NCI-H82 treated with DMSO at 0.1 percent for 48 hours (cell line): ENCODE measurements at regions not wholly inside any gene's neighbourhood (a gene's known extent, or its start where the extent isn't known, plus 50 kb on each side); places are given as distances from the start of the nearest gene placed in this dataset.

ENCODE experiments used
- DNase-seq: peaks from one replicate; lab custom pipeline; 2025; ENCODE audit not compliant: unreplicated experiment; lab: John Stamatoyannopoulos, UW

- DNase-seq = no peak
Measured at GRCh38 chr6:105771313-105771970, 314.7 kb upstream of the PRDM1 start.

GRCh38 chr6:105769987-105770386, 316.1 kb upstream of the PRDM1 start:
- no peak for DNase-seq

- no peak for DNase-seq
Measured at GRCh38 chr6:105769197-105769596, 316.9 kb upstream of the PRDM1 start.

GRCh38 chr6:105767541-105767940, 318.6 kb upstream of the PRDM1 start:
- DNase-seq = no peak

- no peak for DNase-seq
Measured at GRCh38 chr6:105765239-105765638, 320.9 kb upstream of the PRDM1 start.

- no peak for DNase-seq
Measured at GRCh38 chr6:105764315-105764714, 321.8 kb upstream of the PRDM1 start.

- no peak for DNase-seq
Measured at GRCh38 chr6:105763866-105764265, 322.3 kb upstream of the PRDM1 start.

- DNase-seq = no peak
Measured at GRCh38 chr6:105760746-105761145, 325.4 kb upstream of the PRDM1 start.

GRCh38 chr6:105759946-105760345, 326.2 kb upstream of the PRDM1 start:
- no peak for DNase-seq

GRCh38 chr6:105759015-105759414, 327.1 kb upstream of the PRDM1 start:
- no peak for DNase-seq

GRCh38 chr6:105757512-105758200, 328.5 kb upstream of the PRDM1 start:
- no peak for DNase-seq

- no peak for DNase-seq
Measured at GRCh38 chr6:105755885-105756284, 330.3 kb upstream of the PRDM1 start.

GRCh38 chr6:105753620-105754211, 332.4 kb upstream of the PRDM1 start:
- no peak for DNase-seq

GRCh38 chr6:105753207-105753606, 332.9 kb upstream of the PRDM1 start:
- DNase-seq = no peak

GRCh38 chr6:105750089-105750488, 336.0 kb upstream of the PRDM1 start:
- DNase-seq = no peak

- DNase-seq = no peak
Measured at GRCh38 chr6:105748737-105749161, 337.4 kb upstream of the PRDM1 start.

- no peak for DNase-seq
Measured at GRCh38 chr6:105747823-105748405, 338.2 kb upstream of the PRDM1 start.

GRCh38 chr6:105746509-105746908, 339.6 kb upstream of the PRDM1 start:
- no peak for DNase-seq

- DNase-seq = no peak
Measured at GRCh38 chr6:105746130-105746505, 340.0 kb upstream of the PRDM1 start.

GRCh38 chr6:105745464-105746129, 340.5 kb upstream of the PRDM1 start:
- no peak for DNase-seq

- no peak for DNase-seq
Measured at GRCh38 chr6:105744815-105745214, 341.3 kb upstream of the PRDM1 start.
